IPS-NIHi11 (cell line): ENCODE measurements at regions not wholly inside any gene's neighbourhood (a gene's known extent, or its start where the extent isn't known, plus 50 kb on each side); places are given as distances from the start of the nearest gene placed in this dataset.
A peak's percentile ranks its signal among the peaks of the same experiment; 100 is the strongest.
"Not testable (repeated sequence)": the region's sequence is repeated elsewhere in the genome, so short reads cannot be mapped to it uniquely, and the experiment has no call there.

Experiments used
- DNase-seq: peaks from one replicate; pipeline ENCODE4 v3.0.0; 2012; ENCODE audit warnings: mixed read lengths, low spot score

GRCh38 chrY:4570941-4571340, 429.2 kb upstream of the PCDH11Y start:
- not testable (repeated sequence) for DNase-seq

GRCh38 chrY:4592872-4593490, 407.1 kb upstream of the PCDH11Y start:
- DNase-seq: peak; percentile 1

GRCh38 chrY:4603454-4603853, 396.6 kb upstream of the PCDH11Y start:
- DNase-seq: not testable (repeated sequence)
